ENCODE measurements at regions not wholly inside any gene's neighbourhood (a gene's known extent, or its start where the extent isn't known, plus 50 kb on each side); places are given as distances from the start of the nearest gene placed in this dataset.

DNA sequence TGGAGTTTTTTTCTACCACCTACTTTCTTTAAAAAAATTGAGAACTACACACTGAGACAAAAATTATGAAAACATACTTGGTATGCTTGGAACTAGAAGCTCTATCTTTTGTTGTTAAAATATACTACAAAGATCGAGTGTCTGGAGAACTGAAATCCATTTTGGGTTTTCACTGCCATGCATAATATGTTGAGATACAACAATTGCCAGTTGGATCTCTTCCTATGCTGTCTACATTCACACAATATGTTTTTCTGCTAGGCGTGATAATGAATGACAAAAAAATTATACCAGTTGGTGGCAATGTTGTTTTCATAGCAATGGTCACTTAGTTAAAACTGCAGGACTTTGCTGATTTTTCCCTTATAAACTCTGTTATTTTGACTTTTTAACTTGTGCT lies 605.4 kb upstream of the LCORL start:
- TF ChIP-seq TAF1 (IDR thresholded peaks at IDR 0.05; ENCODE audit: borderline replicate concordance, low read depth, low read length) = no peak
- TF ChIP-seq, protein P1, sequence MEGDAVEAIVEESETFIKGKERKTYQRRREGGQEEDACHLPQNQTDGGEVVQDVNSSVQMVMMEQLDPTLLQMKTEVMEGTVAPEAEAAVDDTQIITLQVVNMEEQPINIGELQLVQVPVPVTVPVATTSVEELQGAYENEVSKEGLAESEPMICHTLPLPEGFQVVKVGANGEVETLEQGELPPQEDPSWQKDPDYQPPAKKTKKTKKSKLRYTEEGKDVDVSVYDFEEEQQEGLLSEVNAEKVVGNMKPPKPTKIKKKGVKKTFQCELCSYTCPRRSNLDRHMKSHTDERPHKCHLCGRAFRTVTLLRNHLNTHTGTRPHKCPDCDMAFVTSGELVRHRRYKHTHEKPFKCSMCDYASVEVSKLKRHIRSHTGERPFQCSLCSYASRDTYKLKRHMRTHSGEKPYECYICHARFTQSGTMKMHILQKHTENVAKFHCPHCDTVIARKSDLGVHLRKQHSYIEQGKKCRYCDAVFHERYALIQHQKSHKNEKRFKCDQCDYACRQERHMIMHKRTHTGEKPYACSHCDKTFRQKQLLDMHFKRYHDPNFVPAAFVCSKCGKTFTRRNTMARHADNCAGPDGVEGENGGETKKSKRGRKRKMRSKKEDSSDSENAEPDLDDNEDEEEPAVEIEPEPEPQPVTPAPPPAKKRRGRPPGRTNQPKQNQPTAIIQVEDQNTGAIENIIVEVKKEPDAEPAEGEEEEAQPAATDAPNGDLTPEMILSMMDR (IDR thresholded peaks at IDR 0.05 in 2 of 3, conservative IDR thresholded peaks at IDR 0.05 in 1 of 3; ENCODE audit: control insufficient read depth in 2 of 3, extremely low read depth in 1 of 3, insufficient read depth in 1 of 3, low read depth in 3 of 3, low read length in 3 of 3) = no peak
- TF ChIP-seq IKZF1 (conservative IDR thresholded peaks at IDR 0.05) = no peak
- TF ChIP-seq YY1 (IDR thresholded peaks at IDR 0.05; ENCODE audit: low read depth, low read length) = no peak
- no peak for TF ChIP-seq POLR2A (IDR thresholded peaks at IDR 0.05; ENCODE audit: low read depth, low read length)
- no peak for TF ChIP-seq CHD2 (IDR thresholded peaks at IDR 0.05; ENCODE audit: borderline replicate concordance, low read depth, low read length)

Measured in GM12878 (cell line).